Hypothalamus (tissue), 51 donors: ENCODE measurements at regions not wholly inside any gene's neighbourhood (a gene's known extent, or its start where the extent isn't known, plus 50 kb on each side); places are given as distances from the start of the nearest gene placed in this dataset.

Experiments
- DNase-seq, 51 donors: peaks; one replicate each; lab custom pipeline; 2025; lab: John Stamatoyannopoulos, UW

GRCh38 chr6:133583907-133584427 is 304.9 kb upstream of the TCF21 start:
- no peak for DNase-seq

- no peak for DNase-seq
Measured at GRCh38 chr6:133584823-133585222, 304.1 kb upstream of the TCF21 start.

GRCh38 chr6:133585978-133586377 is 302.9 kb upstream of the TCF21 start:
- no peak for DNase-seq

GRCh38 chr6:133587546-133588160 is 301.3 kb upstream of the TCF21 start:
- DNase-seq = no peak

DNA sequence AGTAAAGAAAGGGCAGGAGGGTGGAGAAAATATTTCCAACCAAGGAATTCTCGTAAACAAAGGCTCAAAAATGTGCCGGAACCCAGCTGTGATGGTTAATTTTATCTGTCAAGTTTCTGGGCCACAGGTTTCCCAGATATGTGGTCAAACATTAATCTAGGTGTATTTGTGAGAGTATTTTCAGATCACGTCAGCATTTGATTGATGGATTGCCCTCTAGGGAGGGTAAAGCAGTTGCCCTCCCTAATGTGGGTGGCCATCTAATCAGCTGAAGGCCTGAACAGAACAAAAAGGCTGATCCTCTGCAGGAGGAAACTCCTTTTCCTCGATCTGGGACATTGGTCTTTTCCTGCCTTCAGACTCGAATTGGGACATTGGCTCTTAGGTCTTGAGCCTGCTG is 298.7 kb upstream of the TCF21 start:
- no peak for DNase-seq

DNA sequence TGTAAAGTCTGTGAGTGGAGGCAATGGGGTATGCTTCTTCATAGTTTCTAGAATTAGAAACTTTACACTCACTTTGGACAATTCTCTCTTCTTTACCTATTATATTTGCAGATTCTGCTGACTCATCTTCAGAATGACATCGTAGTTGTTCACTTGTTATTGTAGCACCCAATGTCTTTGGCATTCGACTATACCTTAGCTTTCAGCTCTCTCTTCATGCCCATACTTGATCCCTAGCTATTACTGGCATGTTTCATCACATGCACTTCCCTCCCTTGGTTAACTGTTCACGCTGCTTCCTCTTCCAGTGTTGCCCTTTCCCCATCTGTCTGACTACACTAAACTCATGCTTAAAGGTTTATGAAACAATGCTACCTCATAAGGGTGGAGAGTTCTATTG is 298.1 kb upstream of the TCF21 start:
- DNase-seq = no peak

- no peak for DNase-seq
Measured at GRCh38 chr6:133591275-133591674, 297.6 kb upstream of the TCF21 start.

DNA sequence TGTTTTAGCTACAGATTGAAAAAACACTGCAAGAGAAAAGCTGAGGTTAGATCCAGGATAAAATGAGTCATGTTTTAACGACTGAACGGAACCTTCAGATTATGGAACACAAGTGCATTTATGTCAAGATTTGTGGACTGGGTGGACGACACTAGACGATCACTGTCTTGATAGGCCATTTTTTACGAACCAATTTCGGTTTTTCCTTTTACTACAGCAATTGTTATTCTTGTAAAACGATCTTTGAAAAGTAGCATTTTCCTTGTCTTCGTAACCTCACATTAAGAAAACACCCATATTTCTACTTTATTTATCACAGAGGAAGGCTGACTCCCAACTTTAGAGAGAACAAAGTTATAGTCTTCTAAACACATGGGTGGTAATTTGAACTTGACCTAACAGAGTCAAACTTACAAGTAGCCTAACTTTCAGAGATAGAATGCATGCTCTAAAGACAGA is 294.2 kb upstream of the TCF21 start:
- DNase-seq = no peak

DNA sequence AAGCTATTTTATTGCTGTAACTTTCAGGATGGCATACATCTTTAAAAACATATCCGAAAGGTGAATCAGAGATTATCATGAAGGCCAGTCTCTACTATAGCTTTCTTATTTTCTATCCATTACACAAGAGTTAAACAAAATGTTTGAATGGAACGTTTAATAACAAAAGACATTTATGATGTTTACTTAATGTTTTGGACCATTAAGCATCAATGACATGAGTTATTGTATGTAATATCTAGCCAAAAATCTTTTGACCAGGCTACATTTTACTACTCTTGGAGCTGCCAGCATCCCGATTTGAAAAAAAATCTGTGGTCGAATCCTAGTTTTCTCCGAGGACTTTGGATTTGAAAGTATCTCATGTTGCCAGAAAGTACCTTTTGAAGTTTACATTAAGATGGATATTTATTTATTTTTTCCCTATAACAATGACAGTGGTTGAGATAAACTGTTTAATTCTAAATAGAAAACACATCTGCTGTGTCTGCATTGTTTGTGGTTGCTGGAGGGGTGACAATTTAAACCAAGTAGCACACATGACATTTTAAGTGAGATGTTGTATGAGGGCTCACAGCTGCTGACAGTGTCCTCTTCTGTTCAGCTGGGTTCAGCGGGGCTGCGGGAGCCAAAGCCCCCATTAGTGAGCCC is 293.7 kb upstream of the TCF21 start:
- DNase-seq = no peak

DNA sequence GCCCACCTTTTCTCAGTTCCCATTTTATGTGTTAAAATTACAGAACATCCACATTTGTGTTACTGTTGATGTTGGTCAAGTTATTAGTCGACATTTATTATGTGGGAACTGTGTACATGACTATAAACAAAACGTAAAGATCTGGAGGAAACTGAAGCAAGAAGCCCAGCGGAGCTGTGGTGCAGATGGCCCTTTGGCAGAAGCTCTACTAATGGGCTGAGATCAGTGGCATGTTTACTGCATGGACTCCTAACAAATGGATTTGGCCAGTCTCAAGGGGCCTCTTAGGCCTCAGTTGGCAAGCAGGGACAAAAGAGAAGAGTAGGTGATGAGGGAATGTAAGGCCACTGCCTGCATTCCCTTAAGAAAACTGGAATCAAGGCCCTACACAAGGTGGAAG is 282.1 kb upstream of the TCF21 start:
- no peak for DNase-seq

DNA sequence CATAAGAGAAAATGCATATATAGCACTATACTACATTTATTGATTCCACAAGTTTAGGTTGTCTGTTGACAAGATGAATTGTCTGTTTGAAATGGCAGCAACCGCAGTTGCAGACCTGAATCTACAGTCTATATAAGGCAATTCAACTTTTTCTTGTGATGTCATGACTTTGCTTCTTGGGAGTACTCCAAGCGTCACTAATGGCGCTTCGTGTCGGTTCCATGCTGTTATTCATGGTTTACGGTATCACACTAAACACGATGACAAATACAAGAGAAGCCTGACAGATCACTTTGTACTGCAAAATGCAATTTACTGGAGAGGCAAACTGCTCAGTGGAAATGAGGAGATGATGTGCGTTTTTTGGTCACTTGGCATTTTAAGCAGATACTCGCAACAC is 280.3 kb upstream of the TCF21 start:
- DNase-seq = no peak

GRCh38 chr6:133609415-133610226 is 279.3 kb upstream of the TCF21 start:
- DNase-seq = no peak

DNA sequence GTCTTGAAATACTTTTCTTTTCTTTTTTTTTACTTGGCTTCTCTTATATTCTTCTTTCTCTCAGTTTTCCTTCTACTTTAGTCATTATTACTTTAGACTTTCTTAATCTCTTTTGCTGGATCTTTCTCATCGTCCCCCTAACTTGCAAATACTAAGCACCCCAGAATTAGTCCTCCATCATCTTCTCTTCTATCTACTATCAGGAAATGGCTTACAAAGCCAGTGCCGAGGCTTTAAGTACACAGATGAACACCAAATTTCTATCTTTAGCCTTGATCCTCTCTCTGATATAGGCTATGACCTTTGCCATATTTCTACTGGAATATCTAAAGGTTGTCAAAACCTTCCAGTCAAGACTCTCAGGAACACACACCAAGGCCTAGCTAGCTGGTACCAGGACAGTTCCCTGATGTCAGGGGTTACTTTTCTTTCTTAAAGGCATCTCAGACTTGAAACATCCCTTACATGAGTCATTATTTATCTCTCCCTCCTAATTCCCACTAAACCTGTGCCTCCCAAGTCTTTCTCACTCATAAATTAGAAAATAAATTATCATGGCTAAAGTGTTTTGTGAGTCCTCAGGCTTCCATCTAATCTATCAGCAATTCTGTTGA is 278.6 kb upstream of the TCF21 start:
- DNase-seq = no peak

- DNase-seq = no peak
Measured at GRCh38 chr6:133610971-133611370, 277.9 kb upstream of the TCF21 start.

DNA sequence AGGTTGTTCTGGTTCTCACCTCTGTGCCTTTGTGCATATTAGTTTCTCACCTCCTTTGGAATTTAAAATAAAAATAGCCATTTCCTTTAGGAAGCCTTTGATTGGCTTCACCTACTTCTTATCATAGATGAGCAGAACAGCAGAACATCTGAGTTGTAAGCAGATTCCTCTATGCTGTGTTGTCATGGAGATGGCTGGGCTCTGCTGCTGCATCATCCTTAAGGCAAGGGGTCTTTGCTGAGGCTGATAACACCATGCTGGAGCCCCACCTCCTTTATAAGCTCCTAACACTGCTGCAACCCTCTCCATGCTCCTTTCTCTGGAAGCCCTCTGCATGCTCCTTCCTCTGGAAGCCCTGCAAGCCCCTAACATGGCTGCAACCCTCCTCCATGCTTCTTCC is 276.5 kb upstream of the TCF21 start:
- no peak for DNase-seq

GRCh38 chr6:133613211-133613610 is 275.7 kb upstream of the TCF21 start:
- no peak for DNase-seq

GRCh38 chr6:133621751-133622150 is 267.2 kb upstream of the TCF21 start:
- no peak for DNase-seq

DNA sequence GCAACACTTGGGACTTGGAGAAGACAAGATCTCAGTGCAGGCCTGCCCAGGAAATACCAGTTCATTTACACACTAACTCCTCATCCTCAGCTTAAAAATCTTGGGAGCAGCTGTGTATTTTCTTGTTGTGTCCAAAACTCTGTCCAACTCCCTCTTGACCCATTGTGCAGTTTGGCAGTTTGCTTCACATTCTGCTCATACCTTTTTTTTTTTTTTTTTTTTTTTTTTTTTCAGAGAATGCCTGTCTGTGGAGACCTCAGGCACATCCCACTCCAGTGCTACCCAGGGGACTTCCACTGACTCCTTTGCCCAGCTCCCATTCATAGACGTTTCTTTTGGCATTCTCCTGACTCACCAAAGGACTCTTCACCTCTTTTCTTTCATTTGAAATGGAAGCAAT is 265.8 kb upstream of the TCF21 start:
- DNase-seq = no peak

GRCh38 chr6:133623621-133624020 is 265.3 kb upstream of the TCF21 start:
- DNase-seq = no peak

- DNase-seq = no peak
Measured at GRCh38 chr6:133626096-133626666, 262.7 kb upstream of the TCF21 start.

DNA sequence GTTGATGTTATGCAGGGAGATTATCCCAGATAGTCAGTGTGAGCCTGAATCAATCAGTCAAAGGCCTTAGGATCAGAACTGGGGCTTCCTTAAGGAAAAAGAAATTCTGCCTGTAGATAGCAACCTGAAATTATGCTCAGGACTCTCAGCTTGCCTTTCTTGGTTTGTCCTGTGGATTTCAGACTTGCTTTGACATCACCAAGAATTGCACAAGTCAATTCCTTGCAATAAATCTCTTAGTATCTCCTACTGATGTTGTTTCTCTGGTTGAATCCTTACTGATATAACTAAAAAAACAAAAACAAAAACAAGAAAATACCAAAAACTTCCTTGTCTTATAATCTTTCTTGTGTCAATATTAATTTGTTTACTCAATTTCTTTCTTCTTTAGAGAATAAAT is 258.9 kb upstream of the TCF21 start:
- no peak for DNase-seq
